HG02884 (cell line): ENCODE measurements at regions not wholly inside any gene's neighbourhood (a gene's known extent, or its start where the extent isn't known, plus 50 kb on each side); places are given as distances from the start of the nearest gene placed in this dataset.
"Not testable (repeated sequence)": the region's sequence is repeated elsewhere in the genome, so short reads cannot be mapped to it uniquely, and the experiment has no call there.

ENCODE experiments used
- ATAC-seq: cut with Tn5 transposase; IDR thresholded peaks from one replicate; pipeline ENCODE4 v1.9.1; 2021; ENCODE audit warnings: mild to moderate bottlenecking, moderate library complexity; ENCODE audit not compliant: unreplicated experiment

DNA sequence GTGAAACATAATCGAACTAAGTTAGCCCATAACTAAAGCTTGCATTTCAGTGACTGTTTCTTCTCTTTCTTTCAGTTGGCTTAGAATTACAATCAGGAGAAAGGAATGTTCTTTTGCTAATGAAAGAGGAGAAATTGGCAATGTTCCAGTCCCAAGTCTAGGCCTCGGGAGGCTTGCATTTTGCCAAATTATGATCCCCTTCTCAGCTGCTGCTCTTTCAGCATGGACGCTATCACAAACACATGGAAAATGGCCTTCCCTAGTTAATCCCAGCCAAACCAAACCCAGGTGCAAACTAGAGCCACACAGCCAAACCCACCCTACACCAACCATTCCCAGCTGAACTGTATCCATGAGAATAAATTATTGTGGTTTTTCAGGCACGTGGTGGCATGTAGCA is 605.2 kb upstream of the LRRTM4 start:
- ATAC-seq: no peak

GRCh38 chr2:78132391-78133370 is 610.5 kb upstream of the LRRTM4 start:
- no peak for ATAC-seq

DNA sequence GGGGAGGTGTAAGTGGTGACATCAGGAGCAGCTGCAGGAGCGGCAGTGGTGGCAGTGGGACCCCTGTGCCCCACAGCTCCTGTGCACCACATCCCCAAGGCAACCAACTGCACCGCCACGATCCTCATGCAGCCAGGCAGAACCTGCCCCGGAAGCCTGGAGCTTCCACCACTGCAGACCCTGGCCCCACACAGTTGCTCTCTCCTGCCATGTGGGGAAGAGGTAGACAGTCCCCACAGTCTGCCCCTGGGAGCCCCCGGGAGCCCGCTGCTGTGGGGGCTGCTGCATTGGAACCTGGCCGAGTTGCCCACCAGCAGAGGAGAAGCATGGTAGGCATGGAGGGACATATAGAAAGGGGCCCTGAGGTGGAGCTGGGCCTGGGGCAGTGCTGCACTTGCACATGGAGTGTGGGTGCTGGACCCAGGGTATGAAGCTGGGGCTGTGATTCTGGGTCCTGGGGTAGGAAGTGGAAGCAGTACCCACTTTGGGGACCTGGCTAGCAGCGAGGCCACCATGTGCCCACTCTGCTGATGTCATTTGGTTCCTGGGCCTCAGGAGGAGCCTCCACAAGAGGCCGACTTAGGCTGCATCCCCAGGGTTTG is 623.3 kb upstream of the LRRTM4 start:
- no peak for ATAC-seq

DNA sequence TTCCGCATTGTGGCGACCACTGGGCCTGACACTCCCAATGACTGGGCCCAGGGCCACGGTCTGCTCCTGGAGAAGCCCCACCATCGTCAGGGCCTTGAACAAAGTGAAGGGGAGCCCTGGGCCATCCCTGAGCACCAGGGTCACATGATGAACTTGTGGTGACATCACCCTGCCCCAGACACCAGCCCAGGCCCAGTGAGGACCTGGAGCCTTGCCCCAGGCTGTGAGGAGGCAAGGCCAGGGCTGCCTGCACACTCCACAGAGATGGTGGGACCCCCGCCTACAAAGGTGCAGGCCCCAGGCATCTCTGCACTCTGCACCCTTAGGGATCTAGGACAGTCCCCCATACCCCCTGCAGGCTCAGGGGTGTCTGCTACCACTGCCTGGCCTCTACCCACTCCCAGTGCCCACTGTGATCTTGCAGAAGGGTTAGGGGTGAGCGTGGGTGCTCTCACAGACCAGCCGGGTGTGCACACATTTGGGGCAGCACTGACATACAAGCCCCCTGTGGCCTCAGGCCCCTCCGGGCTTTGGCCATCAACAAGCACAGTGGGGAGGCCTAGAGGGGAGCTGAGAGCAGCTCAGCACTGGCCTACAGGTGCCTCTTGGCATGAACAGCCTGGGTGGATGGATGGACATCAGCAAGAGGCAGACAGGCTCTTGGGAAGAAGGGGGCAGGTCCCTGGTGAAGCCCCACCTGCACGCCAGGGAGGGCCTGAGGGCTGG is 624.0 kb upstream of the LRRTM4 start:
- ATAC-seq: no peak

DNA sequence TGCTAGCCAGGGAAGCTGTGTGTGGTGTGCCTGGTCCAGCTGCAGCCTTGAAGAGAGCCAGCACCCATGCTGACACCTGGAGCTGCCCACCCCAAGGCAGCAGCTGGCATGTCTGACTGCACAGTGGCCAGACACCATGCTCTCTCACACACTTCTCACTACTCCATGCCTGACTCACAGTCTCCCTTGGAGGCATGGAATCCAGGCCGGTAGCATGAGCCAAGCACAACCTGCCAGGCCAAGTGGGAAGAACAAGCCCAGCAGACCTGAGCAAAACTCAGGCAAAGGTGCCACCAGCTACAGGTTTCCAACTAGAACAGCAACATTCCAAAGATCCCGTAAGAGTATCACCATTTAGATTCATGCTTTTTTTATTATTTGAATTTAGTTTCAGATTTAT is 625.3 kb upstream of the LRRTM4 start:
- ATAC-seq: no peak

DNA sequence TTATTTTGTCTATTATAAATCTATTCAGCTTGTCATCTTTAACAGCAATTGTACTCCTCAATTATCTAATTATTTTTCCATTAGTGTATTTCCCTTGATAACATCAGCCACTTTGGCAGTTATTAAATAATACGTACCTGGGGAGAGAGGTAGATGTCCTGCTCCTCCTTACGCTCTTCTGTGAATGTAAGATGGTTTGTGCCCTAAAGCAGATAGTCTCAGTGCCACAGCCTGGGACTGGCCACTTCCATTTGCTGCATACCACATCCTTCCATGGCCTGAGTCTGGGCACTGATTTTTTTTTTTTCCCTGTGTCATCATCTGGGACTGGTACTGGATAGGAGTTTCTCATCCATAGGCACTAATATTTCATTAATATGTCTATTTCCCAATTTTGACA is 632.4 kb upstream of the LRRTM4 start:
- no peak for ATAC-seq

DNA sequence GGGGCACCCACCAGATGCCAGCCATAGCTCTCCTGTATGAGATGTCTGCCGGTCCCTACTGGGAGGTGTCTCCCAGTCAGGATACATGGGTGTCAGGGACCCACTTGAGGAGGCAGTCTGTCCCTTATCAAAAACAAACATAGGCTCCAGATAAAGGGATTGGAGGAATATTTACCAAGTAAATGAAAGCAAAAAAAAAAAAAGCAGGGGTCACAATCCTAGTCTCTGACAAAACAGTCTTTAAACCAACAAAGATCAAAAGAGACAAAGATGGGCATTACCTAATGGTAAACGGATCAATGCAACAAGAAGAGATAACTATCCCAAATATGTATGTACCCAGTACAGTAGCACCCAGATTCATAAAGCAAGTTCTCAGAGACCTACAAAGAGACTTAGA is 640.0 kb upstream of the LRRTM4 start:
- ATAC-seq: no peak

GRCh38 chr2:78172157-78172556 is 650.0 kb upstream of the LRRTM4 start:
- ATAC-seq: not testable (repeated sequence)

DNA sequence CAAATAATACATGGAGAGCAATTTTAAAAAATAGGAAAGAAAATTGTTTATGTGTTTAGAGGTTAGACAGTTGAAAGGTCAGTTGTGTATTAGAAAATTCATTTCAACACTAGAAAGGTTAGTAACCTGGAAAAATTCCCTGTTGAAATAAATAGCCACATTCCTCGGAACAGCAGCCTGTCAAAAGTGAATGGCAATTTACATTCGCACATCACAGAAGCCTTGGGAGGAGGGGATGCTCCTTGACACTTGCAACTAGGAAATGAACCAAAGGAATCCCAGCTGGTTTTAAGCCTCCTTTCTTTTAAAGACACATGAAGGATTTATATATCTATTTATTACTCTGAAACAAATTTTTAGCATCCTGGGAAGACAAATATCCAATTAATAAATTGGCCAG is 653.5 kb upstream of the LRRTM4 start:
- ATAC-seq: no peak

- ATAC-seq: no peak
Measured at GRCh38 chr2:78201064-78201575, 678.9 kb upstream of the LRRTM4 start.

GRCh38 chr2:78202366-78202765 is 680.2 kb upstream of the LRRTM4 start:
- no peak for ATAC-seq

DNA sequence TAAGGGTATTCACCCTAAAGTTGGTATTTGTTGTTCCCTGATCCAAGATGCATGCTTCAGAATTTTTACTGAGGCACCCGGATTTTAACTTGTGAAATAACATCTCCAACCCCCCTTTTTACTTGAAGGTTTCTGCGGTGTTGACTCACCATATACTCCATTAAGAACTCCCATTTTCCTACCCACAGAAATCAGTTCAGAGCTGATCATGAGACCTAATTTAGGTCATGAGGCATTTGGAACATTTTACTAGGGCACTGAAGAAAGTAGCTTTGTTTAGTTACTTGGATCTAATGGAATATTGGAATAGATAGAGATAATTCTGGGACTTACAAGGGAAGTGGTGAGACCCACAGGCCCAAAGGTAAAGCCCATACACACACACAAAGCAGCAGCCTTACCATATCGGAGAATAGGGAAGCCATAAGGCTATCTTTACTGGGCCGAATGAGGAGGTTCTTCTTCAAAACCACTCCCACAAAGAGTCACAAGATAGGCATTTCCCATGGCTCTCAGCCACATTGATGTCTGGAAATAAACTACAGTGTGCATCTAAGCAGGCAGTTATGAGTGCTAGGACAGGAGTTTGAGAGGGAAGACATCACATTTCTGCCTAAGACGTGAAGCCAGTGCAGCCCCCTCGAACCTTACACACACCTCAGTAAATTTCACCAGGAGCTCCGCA is 681.0 kb upstream of the LRRTM4 start:
- ATAC-seq: no peak

- no peak for ATAC-seq
Measured at GRCh38 chr2:78218066-78218465, 695.9 kb upstream of the LRRTM4 start.

DNA sequence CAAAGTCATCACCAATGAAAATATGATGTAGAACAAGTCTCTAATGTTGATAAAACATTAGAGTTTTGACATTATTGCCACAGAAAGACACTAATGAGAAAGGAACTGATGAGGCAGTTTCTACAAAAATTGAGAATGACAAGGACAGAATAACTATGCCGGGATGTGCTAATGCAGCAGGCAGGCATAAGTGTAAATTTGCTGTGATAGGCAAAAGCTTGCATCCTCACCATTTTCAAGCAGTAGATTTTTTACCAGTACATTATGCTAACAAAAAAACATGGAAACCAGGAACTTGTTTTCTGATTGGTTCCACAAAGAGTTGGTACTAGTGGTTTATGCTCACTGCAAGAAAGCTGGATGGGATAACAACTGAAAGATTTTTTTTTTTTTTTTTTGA is 715.5 kb upstream of the LRRTM4 start:
- no peak for ATAC-seq

DNA sequence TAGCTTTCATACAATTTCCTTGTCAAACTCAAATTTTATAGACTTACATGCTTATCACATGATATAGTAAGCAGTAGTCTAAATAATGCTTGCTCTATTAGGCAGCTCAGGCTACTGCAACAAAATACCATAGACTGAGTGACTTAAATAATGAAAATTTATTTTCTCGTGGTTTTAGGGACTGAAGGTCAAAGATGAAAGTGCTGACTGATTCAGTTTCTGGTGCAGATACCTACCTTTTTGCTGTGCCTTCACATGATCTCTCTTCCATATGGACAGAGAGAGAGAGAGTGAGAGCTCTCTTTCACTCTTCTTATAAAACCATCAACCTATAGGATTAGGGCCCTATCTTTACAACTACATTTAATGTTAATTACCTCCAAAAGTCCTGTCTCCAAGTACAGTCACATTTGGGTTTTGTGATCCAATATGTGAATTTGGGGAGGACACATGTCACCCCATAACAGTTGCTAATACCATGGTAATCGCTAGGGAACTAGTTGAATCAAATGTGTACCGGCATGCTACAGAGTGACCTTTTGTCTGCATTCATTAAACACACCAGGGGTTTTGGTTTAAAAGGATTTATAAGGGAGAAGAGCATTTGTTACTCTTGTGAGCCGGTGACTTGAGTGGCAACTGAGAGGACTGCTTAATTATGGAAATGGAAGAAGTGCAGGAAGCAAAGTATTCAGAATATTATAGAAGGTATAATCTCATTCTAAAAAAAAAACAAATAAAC is 723.4 kb upstream of the LRRTM4 start:
- ATAC-seq: no peak

GRCh38 chr2:78251708-78252107 is 729.5 kb upstream of the LRRTM4 start:
- ATAC-seq: no peak

GRCh38 chr2:78260861-78261260 is 738.7 kb upstream of the LRRTM4 start:
- no peak for ATAC-seq

DNA sequence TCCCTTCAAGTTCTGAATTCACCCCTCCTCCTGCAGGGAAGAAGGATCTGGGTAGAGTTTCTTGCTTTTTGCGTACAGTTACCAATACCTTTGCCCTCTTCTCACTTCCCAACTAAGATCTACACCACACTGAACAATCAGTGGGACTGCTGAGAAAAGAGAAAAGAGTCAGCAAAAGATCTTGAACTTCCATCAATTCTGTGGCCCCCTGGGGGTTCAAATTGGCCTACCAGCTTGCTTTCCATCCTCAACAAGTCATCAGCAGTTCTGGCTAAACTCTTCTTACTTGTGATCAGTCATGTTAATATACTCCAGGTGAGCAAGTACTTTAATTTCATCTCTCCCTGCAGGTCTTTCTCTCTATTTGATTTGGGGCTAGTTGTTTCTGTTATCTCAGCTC is 739.3 kb upstream of the LRRTM4 start:
- no peak for ATAC-seq

DNA sequence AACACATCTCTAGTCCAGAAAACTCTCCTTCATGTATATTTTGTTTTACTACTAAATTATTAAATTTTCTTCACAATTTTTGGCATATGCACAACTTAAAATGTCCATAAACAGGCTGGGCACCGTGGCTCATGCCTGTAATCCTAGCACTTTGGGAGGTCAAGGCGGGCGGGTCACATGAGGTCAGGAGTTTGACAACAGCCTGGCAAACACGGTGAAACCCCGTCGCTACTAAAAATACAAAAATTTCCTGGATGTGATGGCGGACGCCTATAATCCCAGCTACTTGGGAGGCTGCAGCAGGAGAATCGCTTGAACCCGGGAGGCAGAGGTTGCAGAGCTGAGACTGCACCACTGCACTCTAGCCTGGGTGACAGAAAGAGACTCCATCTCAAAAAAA is 739.9 kb upstream of the LRRTM4 start:
- ATAC-seq: not testable (repeated sequence)

DNA sequence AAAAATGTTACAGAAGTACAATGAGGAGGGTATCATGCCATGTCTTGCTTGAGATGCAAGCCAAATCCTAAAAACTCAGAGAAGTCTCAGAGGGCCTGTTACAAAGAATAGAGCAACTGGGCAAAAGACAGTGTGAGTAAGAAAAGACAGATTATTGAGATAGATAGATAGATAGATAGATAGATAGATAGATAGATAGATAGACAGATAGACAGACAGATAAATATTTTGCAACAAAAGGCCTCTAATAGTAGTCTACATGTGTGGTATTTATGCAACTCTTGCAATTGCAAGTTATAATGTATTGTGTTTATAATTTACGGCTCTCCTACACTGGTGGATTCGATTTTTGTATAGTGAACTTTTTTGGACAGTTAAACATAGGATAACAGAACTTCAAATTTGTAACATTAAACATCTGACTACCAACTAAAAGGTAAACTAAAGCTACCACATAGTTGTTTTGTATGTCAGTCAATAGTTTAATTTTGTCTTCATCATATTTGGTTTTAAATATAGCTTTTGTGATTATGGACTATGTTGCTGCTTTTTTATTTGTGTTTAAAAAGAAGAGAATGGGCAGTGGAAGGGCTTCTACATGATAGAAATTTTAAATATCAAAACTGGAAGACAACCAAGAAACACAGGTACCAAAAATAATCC is 740.7 kb upstream of the LRRTM4 start:
- ATAC-seq: no peak
